CD4-positive, alpha-beta T cell treated with Interleukin-15 for 4 hours (primary cell): ENCODE measurements at regions not wholly inside any gene's neighbourhood (a gene's known extent, or its start where the extent isn't known, plus 50 kb on each side); places are given as distances from the start of the nearest gene placed in this dataset.

Experiments
- DNase-seq: peaks from one replicate; pipeline ENCODE4 v3.0.0-alpha.2; 2020; ENCODE audit warnings: low spot score

DNA sequence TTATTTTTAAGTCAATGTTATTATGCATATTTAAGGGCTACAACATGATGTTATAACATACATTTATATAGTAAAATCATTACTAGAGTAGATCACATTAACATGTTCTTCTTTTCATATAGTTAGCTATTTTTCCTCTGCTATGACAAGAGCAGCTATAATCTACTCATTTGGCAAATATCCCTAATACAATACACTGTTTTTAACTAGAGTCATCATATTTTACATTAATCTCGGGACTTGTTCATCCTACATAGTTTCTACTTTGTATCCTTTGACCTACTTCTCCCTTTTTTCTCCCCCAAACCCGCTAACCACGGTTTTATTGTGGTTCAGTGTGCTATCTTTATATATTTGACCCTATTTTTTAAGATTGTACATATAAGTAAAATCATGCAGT lies 249.0 kb downstream of the EPM2A start:
- no peak for DNase-seq

DNA sequence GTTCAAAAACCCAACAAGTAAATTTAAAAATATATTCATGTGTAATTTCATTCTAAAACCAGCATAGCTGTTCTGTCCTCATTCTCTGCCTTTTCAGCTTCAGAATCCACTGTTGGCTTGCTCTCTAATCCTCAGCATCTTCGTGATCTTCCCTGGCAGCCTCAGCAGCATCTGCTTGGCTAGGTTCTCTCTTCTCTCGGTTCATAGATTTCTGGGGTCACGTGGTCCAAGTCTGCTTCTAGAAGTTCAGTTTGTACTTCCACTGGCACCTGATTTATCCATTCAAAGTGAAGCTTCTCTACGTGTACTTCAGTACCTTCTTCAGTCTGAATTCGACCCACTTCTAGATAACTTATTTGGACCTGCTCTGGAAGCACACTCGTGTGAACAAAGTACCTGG lies 245.7 kb downstream of the EPM2A start:
- no peak for DNase-seq

DNA sequence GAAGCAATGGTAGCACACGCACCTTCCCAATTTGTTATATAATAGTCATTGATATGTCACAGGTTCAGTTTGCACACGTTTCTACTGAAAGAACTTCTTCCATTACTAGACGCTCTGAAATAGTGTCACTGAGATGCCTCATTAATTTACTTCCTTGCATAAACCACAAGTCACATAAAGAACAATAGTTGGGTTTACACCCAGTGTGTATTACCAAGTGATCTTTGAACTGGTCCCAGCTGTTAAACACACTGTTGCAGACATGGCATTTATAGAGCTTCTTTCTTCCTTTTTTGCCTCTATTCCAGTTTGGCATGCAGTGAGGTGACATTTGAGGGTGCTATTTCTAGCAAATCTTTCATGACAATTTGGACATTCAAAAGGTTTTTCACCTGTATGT lies 245.3 kb downstream of the EPM2A start:
- DNase-seq: no peak

DNA sequence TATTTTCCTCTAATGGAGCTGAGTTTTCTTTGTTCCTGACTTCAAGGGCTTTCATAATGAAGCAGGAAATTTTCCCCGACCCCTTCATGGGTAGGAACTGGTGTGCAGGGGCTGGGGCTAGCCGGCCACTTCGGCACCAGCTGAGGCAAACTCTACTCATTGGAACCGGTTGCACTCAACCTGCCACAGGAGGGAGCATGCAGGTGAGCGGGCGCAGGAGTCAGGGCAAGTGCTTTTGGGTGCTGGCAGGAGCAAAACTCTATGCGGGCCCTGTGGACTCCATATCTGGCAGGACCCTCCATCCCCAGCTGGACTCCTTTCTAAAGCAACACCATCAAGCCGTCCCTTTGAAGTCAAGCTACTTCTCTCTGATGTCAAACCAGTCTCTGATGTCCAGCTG lies 244.2 kb downstream of the EPM2A start:
- no peak for DNase-seq

DNA sequence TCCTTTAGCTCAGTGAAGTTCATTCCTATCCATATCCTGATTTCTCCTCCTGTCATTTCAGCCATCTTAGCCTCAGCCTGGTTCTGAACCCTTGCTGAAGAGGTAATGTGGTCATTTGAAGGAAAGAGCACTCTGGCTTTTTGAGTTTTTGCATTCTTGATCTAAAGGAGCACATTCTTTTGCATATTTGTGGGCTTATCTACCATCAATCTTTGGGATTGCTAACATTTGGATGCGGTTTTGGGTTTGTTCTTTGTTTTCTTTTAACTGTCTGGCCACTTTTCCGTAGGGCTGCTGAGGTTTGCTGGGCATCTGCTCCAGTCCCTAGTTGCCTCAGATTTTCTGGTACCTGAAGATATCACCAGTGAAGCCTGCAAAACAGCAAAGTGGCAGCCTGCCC lies 238.3 kb downstream of the EPM2A start:
- DNase-seq: no peak

DNA sequence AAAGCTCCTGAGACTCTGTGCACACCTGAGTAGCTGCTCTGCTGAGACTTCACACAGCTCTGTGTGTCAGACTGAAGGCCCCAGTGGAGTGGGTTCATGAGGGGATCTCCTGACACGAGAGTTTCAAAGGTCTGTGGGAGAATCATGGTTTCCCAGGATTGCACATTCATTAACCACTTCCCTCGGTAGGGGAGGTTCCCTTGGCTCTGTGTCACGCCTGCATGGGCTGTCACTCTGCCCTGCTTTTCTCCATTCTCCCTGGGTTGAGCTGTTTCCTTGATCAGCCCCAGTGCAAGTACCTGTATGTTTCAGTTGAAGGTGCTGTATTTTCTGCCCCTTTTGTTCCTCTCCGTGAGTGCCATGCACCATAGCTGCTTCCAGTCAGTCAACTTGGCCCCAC lies 236.9 kb downstream of the EPM2A start:
- no peak for DNase-seq

DNA sequence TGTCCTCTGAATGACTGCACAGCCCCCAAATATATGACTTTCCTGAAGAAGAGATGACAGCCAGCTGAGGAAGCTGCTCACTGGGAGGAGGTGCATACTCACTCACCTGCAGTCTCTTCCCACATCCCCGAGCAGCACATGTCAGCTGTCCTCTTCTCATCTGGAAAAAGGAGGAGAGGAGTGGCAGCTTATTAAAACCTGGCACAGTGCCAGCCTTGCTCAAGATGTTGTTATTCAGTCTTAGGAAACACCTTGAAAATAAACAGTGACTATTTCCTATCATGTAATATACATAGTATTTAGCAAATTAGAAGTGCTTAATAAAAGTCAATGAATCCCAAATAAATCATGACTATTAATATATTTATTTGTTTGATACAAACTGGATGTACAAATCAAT lies 232.9 kb downstream of the EPM2A start:
- DNase-seq: no peak

DNA sequence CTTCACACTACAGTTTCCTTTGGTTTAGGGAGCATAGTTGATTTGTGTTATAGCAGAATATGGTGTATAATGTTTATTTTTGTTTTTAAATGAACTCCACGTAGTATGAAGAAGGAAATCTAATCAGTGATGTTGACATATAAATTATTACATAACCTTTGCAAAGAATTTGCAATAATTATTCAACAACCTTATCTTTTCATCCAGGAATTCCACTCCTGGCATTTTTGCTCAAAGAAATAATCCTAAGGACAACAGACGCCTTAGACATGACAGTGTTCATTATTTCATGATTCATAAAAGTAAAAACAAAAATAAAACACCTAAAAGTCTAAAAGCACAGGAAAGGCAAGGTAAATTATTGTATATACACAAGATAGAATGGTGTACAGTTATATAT lies 229.2 kb downstream of the EPM2A start:
- DNase-seq: no peak

DNA sequence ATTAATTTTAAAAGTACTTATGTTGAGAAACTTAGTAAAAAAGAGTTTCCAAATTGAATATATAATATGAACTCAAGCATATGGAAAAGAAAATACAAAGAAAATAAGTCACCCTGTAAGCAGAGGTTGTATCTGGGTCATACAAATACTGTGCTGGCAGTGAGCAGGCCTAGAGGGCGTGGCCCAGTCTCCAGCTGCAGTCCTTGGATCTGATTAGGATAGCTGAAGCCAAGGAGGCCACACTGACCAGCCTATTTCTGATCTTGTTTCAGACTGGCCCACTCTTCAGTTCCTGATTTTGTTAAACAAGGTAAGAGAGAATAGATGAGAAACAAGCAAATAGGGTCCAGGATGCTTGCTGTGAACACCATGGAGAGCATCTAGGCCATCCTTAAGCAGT lies 228.8 kb downstream of the EPM2A start:
- no peak for DNase-seq

DNA sequence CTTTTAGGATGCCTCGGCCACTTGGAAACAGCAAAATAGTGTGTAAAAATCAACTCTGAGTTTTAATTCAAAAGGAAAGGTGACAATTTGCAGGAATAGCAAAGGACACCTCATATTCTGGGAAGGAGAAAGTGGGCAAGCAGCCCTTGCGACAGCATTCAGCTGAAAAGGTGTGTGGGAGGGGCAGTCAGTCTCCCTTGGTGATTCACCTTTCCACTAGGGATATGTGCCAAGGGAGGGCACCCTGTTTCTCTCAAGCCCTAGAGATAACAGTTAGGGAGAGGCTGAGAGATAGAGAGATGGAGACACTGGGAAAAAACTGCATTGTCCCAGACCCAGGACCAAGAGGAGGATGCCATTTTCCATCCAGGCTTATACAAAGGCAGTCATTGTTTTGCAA lies 228.1 kb downstream of the EPM2A start:
- no peak for DNase-seq

DNA sequence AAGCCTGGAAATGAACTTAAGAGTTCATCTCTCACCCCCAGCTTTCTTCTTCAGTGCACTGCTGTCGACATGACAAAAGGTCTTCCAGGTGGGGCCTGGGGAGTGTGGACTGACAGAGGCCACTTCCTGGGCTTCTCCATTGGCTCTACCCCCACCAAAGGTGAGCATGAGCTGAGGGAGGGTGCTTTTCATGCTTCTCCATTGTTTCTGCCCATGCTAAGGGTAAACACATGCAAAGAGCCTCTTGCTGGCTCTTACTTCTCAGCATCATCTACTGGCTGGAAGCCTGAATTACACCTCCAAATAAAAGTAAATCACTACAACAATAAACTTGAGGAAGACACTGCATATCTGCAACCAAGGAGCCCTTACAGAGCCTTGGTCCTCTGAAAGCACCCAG lies 227.2 kb downstream of the EPM2A start:
- no peak for DNase-seq

DNA sequence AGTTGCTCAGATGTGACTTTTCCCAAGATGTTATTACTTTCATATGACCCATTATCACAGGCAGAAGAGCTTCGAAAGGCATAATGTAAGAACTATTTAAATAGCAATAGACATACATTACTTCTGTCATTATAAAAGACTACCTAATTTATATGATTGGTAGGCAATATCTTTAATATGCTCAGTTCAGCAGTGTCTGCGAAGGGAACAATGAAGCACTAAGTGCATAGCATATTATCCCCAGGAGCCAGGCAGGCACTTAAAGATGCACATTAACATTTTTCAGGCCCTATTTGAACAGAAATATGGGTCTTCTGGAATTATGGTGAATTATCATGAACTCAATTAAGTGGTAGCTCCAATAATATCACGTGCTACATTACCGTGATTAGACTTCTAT lies 217.8 kb downstream of the EPM2A start:
- no peak for DNase-seq

DNA sequence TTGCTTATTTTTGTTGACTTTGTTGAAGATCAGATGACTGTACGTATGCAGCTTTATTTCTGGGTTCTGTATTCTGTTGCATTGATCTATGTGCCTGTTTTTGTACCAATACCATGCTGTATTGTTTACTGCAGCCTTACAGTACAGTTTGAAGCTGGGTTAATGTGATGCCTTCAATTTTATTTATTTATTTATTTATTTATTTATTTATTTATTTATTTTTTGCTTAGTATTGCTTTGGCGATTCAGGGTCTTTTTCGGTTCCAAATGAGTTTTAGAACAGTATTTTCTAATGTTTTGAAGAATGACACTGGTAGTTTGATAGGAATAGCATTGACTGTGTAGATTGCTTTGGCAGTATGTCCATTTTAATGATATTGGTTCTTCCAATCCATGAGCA lies 210.3 kb downstream of the EPM2A start:
- DNase-seq: no peak

DNA sequence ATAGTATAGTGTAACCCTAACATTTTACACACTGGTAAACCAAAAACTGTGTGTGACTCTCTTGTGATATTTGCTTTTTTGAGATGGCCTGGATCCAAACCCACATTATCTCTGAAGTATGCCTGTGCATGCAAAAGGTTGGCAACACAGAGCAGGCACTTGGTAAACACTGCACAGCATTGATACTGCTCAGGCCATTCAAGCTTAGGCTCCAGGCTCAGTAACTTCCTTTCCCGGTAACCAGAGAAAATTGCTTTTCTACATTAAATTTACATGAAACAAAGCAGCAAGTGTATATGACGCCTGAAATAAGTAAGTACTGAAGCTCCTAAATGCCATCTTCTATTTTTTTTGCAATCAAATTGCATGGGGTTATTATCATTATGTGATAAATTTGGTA lies 205.7 kb downstream of the EPM2A start:
- no peak for DNase-seq

DNA sequence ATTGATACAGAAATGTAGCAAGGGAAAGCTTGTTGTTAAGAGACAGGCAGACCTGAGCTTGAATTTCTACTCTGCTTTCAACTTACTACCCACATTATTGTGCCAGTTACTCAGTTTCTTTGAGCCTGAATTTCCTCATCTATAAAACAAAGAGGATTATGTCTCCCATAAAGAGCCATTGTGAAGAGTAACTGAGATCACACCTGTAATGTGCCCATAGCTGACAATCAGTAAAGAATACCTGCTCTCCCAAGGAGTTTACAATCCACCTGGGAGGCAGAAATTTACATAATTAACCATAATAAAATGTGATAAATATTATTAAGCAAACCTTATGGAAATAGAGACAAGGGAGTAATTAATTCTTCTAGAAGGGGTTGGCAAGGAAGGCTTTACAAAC lies 204.9 kb downstream of the EPM2A start:
- DNase-seq: no peak

DNA sequence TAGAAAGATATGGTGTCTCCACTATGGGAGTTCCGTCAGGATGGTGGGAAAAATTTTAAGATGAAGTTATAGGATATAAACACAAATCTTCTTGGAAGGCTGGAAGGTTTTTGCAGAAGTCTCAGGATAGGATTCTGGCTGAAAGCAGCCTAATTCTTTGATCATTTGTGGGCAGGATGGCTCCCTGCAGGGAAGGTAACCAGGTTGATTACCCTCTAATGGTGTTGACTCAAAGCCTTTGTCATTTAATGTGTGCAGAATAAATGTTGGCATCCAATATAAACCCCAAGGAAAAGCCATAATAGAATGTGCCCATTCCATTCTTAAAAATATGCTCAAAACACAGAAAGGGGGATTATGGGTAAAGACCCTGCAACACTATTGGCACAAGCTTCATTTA lies 204.3 kb downstream of the EPM2A start:
- no peak for DNase-seq

DNA sequence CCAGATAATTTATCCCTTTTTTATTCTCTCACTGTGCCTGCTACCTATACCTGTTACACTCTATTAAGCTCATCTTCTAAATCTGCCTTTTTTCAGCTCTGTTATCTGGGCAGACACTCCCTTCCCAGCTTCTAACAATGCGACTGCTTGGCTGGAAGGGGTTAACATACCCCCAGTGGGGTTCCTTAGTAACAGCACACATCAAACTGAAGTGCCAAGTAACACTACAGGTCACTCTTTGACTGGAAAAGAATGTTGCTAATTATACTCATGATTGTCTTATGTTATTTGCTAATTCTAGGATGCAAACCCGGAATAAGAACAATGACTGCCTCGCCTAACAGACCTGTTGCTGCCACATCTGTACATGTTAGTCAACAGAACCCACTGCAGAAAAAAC lies 203.5 kb downstream of the EPM2A start:
- no peak for DNase-seq

DNA sequence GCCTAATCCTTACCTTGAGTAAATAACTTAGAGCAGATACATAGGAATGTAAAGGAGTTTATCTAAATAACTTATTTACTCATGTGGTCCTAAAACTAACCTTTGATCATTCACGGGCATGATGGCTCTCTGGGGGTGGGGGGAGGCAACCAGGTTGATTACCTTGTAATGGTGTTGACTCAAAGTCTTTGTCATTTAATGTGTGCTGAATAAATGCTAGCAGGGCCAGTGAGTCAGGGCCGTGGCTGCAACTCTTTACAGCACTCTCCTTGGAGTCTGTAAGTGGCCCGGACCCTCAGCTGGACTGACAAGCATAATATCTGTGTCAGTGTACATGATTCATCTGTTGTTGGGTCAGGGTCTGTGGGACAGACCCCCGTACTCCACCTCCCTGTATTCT lies 203.0 kb downstream of the EPM2A start:
- no peak for DNase-seq

DNA sequence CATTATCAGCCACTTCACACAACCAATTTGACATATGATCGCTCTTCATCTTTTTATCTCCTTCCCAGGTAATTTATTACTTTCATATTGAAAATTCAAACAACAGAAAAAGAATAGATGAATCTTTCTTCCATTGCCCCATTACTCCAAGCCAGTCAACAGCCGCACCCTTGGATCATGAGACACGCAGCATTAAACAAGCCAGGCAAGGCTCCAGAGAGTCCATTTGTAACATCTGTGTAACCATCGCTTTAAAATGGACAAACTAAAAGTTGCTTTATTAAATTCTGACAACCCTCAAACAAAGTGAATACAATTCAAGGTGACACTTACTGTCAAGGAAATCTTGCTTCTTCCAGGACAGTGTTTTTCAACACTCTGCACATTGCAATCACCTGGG lies 200.3 kb downstream of the EPM2A start:
- no peak for DNase-seq

DNA sequence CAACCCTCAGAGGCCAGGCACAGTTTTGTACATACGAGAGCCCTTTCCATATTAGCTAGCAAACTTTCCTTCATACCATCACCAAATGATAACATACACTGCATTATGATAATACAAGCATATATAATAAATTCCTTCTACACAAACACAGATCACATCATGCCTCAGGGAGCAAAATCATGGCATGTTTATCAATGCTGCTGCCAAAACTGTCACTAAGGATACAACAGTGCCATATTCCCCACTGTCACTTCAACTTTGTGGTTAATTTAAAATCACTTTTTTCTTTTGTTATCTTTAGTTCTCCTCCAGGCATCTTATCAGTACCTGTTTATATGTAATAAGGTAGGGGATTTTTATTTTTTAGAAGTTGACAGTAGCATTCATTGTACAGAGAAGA lies 196.3 kb downstream of the EPM2A start:
- DNase-seq: no peak

DNA sequence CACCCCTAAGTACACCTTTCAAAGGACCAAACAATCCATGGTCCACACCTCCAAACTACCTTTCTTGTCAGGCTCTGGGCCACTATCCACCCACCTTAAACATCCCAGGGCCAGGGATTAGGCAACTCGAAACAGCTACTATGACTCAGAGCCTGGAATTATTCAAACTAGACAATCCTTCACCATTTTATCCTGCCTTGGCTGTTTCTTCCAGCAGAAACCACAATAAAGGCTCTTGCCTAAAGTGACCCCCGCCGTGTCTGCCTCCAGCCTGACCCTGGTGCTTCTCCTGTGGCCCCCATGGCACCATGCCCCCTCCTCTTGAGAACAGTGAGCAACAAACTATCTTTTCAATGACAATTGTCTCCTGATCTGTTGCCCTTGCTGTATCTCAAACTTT lies 195.5 kb downstream of the EPM2A start:
- no peak for DNase-seq

DNA sequence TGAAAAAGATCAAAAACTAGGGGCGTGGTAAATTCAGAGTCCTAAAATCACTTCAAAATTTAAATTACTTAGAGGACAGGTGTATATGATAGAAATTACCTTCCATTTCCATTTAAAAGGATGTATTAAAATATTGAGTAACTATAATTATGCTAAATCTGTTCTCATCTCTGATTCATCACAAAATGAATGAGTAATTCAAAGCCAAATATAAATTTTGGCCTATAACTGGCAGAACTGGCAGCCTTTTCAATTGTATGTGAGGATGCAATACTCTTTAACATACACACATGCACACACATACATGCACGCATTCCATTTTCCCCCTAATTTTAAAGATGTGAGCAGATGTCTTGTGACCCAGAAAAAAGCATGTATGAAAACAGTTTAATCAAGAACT lies 194.6 kb downstream of the EPM2A start:
- DNase-seq: no peak

DNA sequence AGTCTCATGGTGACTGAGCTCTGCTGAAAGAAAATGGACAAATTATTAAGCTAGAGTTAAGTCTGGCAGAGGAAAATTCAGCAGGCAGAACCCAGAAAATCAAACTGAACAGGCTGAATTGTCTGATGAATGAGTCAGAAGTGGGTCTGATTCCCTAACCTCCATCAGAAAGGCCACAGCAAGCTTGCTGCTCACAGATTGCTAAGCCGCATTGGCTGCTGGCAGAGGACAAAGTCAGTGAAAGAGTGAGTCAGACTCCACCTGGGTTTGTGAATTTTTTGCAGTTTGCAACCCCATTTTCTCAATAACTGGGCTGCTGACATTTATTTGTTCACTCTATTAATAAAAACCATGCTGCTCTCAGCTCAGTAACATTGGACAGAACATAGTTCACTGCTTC lies 191.3 kb downstream of the EPM2A start:
- no peak for DNase-seq

DNA sequence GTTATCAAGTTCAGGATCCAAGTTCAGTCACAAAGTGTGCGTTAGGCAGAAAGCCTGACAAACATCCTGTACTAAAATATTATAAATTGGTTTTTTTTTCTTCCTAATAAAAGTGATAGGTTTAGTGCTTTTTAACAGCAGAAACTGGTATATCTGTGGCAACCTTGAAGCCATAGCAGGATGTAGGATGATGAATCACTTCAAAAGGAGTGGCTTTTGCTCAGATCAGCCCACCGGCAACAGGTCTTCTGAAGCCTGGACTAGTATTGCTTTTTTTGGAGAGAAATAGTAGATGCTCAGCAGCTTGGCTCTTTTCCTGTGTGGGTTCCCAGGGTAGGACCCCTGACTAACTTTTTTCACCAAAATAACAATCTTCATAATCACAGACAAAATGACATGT lies 190.8 kb downstream of the EPM2A start:
- no peak for DNase-seq

DNA sequence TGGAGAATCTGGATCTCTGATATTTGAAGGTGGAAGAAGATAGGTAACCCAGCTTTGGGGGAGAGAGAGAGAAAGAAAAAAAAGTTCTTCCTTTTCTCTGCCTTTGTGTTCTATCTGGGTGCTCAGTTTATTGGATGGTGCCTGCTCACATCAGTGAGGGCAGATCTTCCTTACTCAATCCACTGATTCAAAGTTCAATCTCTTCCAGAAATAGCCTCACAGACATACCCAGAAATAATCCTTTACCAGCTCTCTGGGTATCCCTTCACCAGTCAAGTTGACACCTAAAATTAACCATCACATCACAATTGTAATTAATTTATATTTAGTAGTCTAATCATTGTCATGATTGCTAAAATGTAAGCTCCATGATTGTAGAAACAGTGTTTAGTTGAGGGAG lies 189.1 kb downstream of the EPM2A start:
- no peak for DNase-seq
